Motor neuron (in vitro differentiated cells): ENCODE measurements at regions not wholly inside any gene's neighbourhood (a gene's known extent, or its start where the extent isn't known, plus 50 kb on each side); places are given as distances from the start of the nearest gene placed in this dataset.
"Not testable (repeated sequence)": the region's sequence is repeated elsewhere in the genome, so short reads cannot be mapped to it uniquely, and the experiment has no call there.

ENCODE experiments used
- ATAC-seq, 8 experiments: fragments of 200-7000 bp; cut with Tn5 transposase; replicated peaks in 6 of 8; 2 replicates each; pipeline ENCODE4 v1.8.0; 2021; ENCODE audit warnings: mild to moderate bottlenecking in 8 of 8, moderate library complexity in 8 of 8
- H3K27ac ChIP-seq, 2 donors: fragments of 250-450 bp; sonication (Bioruptor Pico); 2 replicates each; pipeline ENCODE4 v1.9.0; 2021; ENCODE audit warnings: antibody characterized with exemption in 2 of 2, mild to moderate bottlenecking in 2 of 2, moderate library complexity in 1 of 2
- H3K4me1 ChIP-seq, 2 donors: fragments of 250-450 bp; sonication (Bioruptor Pico); replicated peaks in 1 of 2; 2 replicates each; pipeline ENCODE4 v1.6.1; 2021; ENCODE audit warnings: antibody characterized with exemption in 2 of 2, mild to moderate bottlenecking in 2 of 2, moderate library complexity in 1 of 2
- H3K4me3 ChIP-seq, 5 donors: fragments of 250-450 bp; sonication (Bioruptor Pico); 2 replicates each; pipeline ENCODE4 v1.9.0; 2021; ENCODE audit warnings: antibody characterized with exemption in 5 of 5, mild to moderate bottlenecking in 5 of 5, moderate library complexity in 4 of 5
- whole genome bisulfite sequencing, 10 experiments: fragments of 450-650 bp; shearing (Covaris generic); methylation state at CpG; one replicate each; pipeline ENCODE4 v1.0.0; 2022; 5-methylcytosine and 5-hydroxymethylcytosine counted together
- in situ Hi-C, 9 experiments: fragments of 400-800 bp; cut with MboI; loops; one replicate each; pipeline ENCODE4 v1.15.0; 2021; ENCODE audit warnings: low sequenced_read_pairs in 9 of 9, low pct_unique_long_range_greater_than_20kb in 2 of 9; ENCODE audit not compliant: unreplicated experiment in 9 of 9

- H3K27ac ChIP-seq, in situ Hi-C loops, H3K4me3 ChIP-seq, H3K4me1 ChIP-seq, ATAC-seq: not testable (repeated sequence)
- 100% methylated on average over 1 of the region's 7 CpGs; no CpG with 5 or more reads in 9 of the 10 experiments for WGBS, 10 experiments
Observed at GRCh38 chr11:67886207-67886606, 117.7 kb downstream of the UNC93B1 start.

GRCh38 chr11:67885574-67885973 lies 118.3 kb downstream of the UNC93B1 start:
- WGBS, 10 experiments: 40 to 83% methylated on average over 1 of the region's 3 CpGs; no CpG with 5 or more reads in 8 of the 10 experiments
- in situ Hi-C loops, H3K4me1 ChIP-seq, H3K27ac ChIP-seq, H3K4me3 ChIP-seq, ATAC-seq: not testable (repeated sequence)

DNA sequence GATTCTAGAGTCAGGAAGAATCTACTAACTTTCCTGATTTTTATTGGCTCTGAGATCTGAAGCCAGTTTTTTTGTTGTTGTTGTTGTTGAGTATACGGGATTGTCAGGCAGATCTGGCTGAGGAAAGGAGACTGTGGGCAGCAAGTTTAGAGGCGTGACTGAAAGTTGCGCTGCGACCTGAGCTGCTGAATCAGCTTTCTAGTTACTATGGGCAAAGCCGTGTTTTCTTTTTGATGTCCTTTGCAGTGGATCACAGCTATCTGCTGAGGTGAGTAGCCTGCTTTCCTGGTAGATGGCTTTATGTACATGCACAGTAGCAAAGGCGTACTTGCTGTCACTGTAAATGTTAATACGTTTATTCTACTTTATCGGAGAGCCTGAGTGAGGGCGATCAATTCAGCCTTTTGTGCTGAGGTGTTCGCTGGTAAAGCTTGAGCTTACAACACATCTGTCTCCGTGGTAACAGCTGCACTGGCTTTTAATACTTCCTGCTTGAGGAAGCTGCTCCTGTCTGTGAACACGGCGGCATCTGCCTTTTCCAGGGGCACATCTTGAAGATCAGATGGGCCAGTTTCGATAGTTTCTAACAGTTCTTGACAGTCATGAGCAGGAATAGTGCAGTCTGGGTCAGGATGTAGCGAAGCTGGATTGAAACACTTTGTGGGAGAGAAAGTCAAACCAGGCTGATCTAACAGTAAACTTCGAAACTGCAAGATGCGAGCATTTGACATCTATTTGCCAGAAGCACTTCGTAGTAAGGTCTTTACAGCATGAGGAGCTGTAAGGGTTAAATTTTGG lies 118.9 kb downstream of the UNC93B1 start:
- H3K4me1 ChIP-seq, H3K27ac ChIP-seq, in situ Hi-C loops, ATAC-seq, H3K4me3 ChIP-seq: not testable (repeated sequence)
- WGBS, 10 experiments: 0 to 100% (median 44%) methylated on average over 1 to 3 of the region's 18 CpGs; no CpG with 5 or more reads in 6 of the 10 experiments

GRCh38 chr11:67884073-67884757 lies 119.7 kb downstream of the UNC93B1 start:
- ATAC-seq, H3K4me3 ChIP-seq, in situ Hi-C loops, H3K4me1 ChIP-seq, H3K27ac ChIP-seq: not testable (repeated sequence)
- WGBS, 10 experiments: 44 to 100% (median 73%) methylated on average over 1 to 3 of the region's 13 CpGs; no CpG with 5 or more reads in 5 of the 10 experiments

GRCh38 chr11:67882304-67882703 lies 121.6 kb downstream of the UNC93B1 start:
- in situ Hi-C loops: not testable (repeated sequence)

DNA sequence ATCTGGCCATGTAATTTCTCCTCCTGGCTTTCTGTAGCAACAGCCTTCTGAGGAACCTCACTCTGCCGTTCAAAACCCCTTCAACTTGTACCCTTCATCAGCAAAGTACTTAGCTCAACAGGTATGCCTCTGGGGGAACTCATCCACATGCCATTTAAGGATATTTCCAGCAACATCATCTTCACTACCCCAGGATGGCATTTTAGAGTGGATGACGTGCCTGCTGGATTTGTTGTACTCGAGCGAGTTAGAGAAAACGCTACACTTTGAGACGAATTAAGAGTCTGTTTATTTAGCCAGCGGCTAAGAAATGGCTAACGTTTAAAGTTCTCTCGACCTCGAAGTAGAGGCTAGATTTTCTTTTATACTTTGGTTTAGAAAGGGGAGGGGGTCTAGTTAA lies 122.1 kb downstream of the UNC93B1 start:
- WGBS, 10 experiments: 17 to 100% (median 85%) methylated on average over 1 to 9 of the region's 10 CpGs; no CpG with 5 or more reads in 5 of the 10 experiments
- H3K27ac ChIP-seq, H3K4me1 ChIP-seq, ATAC-seq, in situ Hi-C loops, H3K4me3 ChIP-seq: not testable (repeated sequence)

More at GRCh38 chr11:67882304-67882703, 121.6 kb downstream of the UNC93B1 start:
- not testable (repeated sequence) for H3K4me3 ChIP-seq, ATAC-seq, H3K27ac ChIP-seq, H3K4me1 ChIP-seq
- 8 to 100% (median 76%) methylated on average over 1 to 8 of the region's 9 CpGs; no CpG with 5 or more reads in 2 of the 10 experiments for WGBS, 10 experiments

GRCh38 chr11:67880594-67881196 lies 123.2 kb downstream of the UNC93B1 start:
- H3K27ac ChIP-seq, H3K4me3 ChIP-seq, ATAC-seq, H3K4me1 ChIP-seq, in situ Hi-C loops: not testable (repeated sequence)
- 37 to 92% (median 78%) methylated on average over 2 to 3 of the region's 8 CpGs; no CpG with 5 or more reads in 7 of the 10 experiments for WGBS, 10 experiments

- in situ Hi-C loops, ATAC-seq: not testable (repeated sequence)
Observed at GRCh38 chr11:67878666-67879065, 125.2 kb downstream of the UNC93B1 start.

DNA sequence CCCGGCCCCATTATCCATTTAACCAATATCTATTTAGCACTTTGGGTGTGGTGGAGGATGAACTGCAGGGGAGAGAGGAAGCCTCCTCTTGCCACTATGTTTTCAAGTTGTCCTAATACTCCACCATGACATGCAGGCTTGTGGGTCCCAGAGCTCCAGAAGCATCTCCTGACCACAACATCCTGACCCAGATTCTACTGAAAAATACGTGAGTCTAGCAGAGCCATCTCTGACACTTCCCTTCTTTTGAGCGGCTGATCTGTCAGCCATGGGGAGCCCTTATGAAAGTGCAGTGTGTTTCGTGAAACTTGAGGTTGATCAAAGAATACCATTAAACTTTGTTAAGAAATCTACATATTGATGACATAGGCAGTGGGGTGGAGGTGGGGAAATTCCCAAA lies 126.6 kb downstream of the UNC93B1 start:
- 50 to 80% methylated on average over 1 of the region's 4 CpGs; no CpG with 5 or more reads in 8 of the 10 experiments for WGBS, 10 experiments
- H3K4me3 ChIP-seq, ATAC-seq, in situ Hi-C loops, H3K27ac ChIP-seq, H3K4me1 ChIP-seq: not testable (repeated sequence)

More at GRCh38 chr11:67878666-67879065, 125.2 kb downstream of the UNC93B1 start:
- H3K4me3 ChIP-seq, H3K4me1 ChIP-seq, H3K27ac ChIP-seq: not testable (repeated sequence)
- 50 to 100% methylated on average over 2 to 3 of the region's 3 CpGs; no CpG with 5 or more reads in 8 of the 10 experiments for WGBS, 10 experiments

- ATAC-seq, H3K4me1 ChIP-seq, H3K27ac ChIP-seq, in situ Hi-C loops, H3K4me3 ChIP-seq: not testable (repeated sequence)
- WGBS, 10 experiments: 76 to 100% (median 100%) methylated on average over 1 to 7 of the region's 12 CpGs; no CpG with 5 or more reads in 5 of the 10 experiments
Observed at GRCh38 chr11:67873223-67873622, 130.7 kb downstream of the UNC93B1 start.

DNA sequence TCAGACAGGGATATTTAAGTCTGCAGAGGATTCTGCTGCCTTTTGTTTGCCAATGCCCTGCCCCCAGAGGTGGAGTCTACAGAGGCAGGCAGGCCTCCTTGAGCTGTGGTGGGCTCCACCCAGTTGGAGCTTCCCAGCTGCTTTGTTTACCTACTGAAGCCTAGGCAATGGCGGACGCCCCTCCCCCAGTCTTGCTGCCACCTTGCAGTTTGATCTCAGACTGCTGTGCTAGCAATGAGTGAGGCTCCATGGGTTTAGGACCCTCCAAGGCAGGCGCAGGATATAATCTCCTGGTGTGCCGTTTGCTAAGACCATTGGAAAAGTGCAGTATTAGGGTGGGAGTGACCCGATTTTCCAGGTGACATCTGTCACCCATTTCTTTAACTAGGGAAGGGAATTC lies 132.7 kb downstream of the UNC93B1 start:
- H3K4me3 ChIP-seq, in situ Hi-C loops, H3K4me1 ChIP-seq, H3K27ac ChIP-seq, ATAC-seq: not testable (repeated sequence)
- WGBS, 10 experiments: 0 to 82% methylated on average over 1 to 2 of the region's 5 CpGs; no CpG with 5 or more reads in 8 of the 10 experiments

DNA sequence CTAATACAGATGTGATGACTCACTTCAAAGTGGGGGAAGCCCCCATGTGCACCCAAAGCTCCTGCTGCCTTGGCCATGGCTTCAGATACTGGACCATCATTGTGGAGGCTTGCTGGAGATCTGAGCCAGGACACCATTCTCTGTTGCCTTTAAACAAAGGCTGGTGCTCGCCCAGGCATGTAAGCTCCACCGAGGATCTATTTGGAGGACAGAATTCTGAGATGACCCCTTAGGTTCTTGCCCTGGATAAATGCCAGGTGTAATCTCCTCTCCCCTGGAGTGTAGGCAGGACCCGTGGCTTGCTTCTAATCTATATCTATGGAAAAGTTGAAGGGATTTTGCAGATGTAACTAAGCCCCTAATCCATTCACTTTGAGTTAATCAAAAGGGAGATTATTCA lies 141.0 kb downstream of the UNC93B1 start:
- H3K27ac ChIP-seq, H3K4me1 ChIP-seq, H3K4me3 ChIP-seq, in situ Hi-C loops, ATAC-seq: not testable (repeated sequence)
- WGBS, 10 experiments: no CpG with 5 or more reads among the region's 3 CpGs
